H9 (cell line): ENCODE measurements at regions not wholly inside any gene's neighbourhood (a gene's known extent, or its start where the extent isn't known, plus 50 kb on each side); places are given as distances from the start of the nearest gene placed in this dataset.

Experiments
- DNase-seq: peaks from one replicate; pipeline ENCODE4 v3.0.0-alpha.2; 2017
- H2AFZ ChIP-seq: one replicate; pipeline ENCODE4 v1.6.1; 2013; ENCODE audit warnings: mild to moderate bottlenecking, low read length, control low read depth, moderate library complexity
- H2AK5ac ChIP-seq: 2 replicates; pipeline ENCODE4 v1.6.1; 2013; ENCODE audit warnings: low read length, control low read depth, mixed read lengths; ENCODE audit not compliant: insufficient read length
- H2BK120ac ChIP-seq: one replicate; pipeline ENCODE4 v1.6.1; 2013; ENCODE audit warnings: low read depth, mild to moderate bottlenecking, low read length, control low read depth, inconsistent platforms; ENCODE audit not compliant: poor library complexity, severe bottlenecking
- H2BK12ac ChIP-seq: 2 replicates; pipeline ENCODE4 v1.6.1; 2013; ENCODE audit warnings: low read length, control low read depth, mixed read lengths, low read depth; ENCODE audit not compliant: insufficient read length
- H2BK15ac ChIP-seq: 2 replicates; pipeline ENCODE4 v1.6.1; 2013; ENCODE audit warnings: low read depth, low read length, control low read depth
- H2BK20ac ChIP-seq: one replicate; pipeline ENCODE4 v1.6.1; 2013; ENCODE audit warnings: low read depth, mild to moderate bottlenecking, low read length, control low read depth, inconsistent platforms; ENCODE audit not compliant: poor library complexity, severe bottlenecking
- H2BK5ac ChIP-seq: 2 replicates; pipeline ENCODE4 v1.6.1; 2013; ENCODE audit warnings: low read length, control low read depth, mixed read lengths; ENCODE audit not compliant: insufficient read length
- H3K14ac ChIP-seq: 2 replicates; pipeline ENCODE4 v1.6.1; 2013; ENCODE audit warnings: low read length, control low read depth; ENCODE audit not compliant: insufficient read depth
- H3K18ac ChIP-seq: 2 replicates; pipeline ENCODE4 v1.6.1; 2013; ENCODE audit warnings: low read depth, mild to moderate bottlenecking, mixed read lengths, low read length, control low read depth; ENCODE audit not compliant: insufficient read length
- H3K23ac ChIP-seq: 2 replicates; pipeline ENCODE4 v1.6.1; 2013; ENCODE audit warnings: low read length, control low read depth, mixed read lengths, low read depth; ENCODE audit not compliant: insufficient read length
- H3K23me2 ChIP-seq: 2 replicates; pipeline ENCODE4 v1.6.1; 2013; ENCODE audit warnings: low read depth, mild to moderate bottlenecking, mixed read lengths, low read length, control low read depth; ENCODE audit not compliant: insufficient read length, poor library complexity, severe bottlenecking
- H3K27ac ChIP-seq: 2 replicates; pipeline ENCODE4 v1.5.1; 2013; ENCODE audit warnings: low read length, control low read depth, mixed read lengths, low read depth; ENCODE audit not compliant: insufficient read length
- H3K27me3 ChIP-seq: 2 replicates; pipeline ENCODE4 v1.6.1; 2013; ENCODE audit warnings: low read length, control low read depth, inconsistent platforms; ENCODE audit not compliant: insufficient read depth
- H3K4ac ChIP-seq: 2 replicates; pipeline ENCODE4 v1.6.1; 2013; ENCODE audit warnings: low read depth, mild to moderate bottlenecking, control low read depth, inconsistent platforms, low read length, moderate library complexity
- H3K4me1 ChIP-seq: 2 replicates; pipeline ENCODE4 v1.6.1; 2013; ENCODE audit warnings: low read length, control low read depth, inconsistent platforms; ENCODE audit not compliant: insufficient read depth
- H3K4me2 ChIP-seq: 2 replicates; pipeline ENCODE4 v1.6.1; 2013; ENCODE audit warnings: low read length, control low read depth, mixed read lengths; ENCODE audit not compliant: insufficient read length, insufficient read depth
- H3K56ac ChIP-seq: 2 replicates; pipeline ENCODE4 v1.6.1; 2013; ENCODE audit warnings: low read depth, mild to moderate bottlenecking, mixed read lengths, low read length, control low read depth; ENCODE audit not compliant: insufficient read length
- H3K79me1 ChIP-seq: 2 replicates; pipeline ENCODE4 v1.6.1; 2013; ENCODE audit warnings: low read depth, mild to moderate bottlenecking, moderate library complexity, low read length, control low read depth, inconsistent platforms; ENCODE audit not compliant: insufficient read depth, poor library complexity, severe bottlenecking
- H3K79me2 ChIP-seq: 2 replicates; pipeline ENCODE4 v1.6.1; 2013; ENCODE audit warnings: low read length, control low read depth, inconsistent platforms; ENCODE audit not compliant: insufficient read depth
- H3K9ac ChIP-seq: 2 replicates; pipeline ENCODE4 v1.6.1; 2013; ENCODE audit warnings: low read length, control low read depth, mixed read lengths; ENCODE audit not compliant: insufficient read length; ENCODE audit errors: extremely low read depth
- H3K9me3 ChIP-seq: one replicate; pipeline ENCODE4 v1.6.1; 2013; ENCODE audit warnings: low read depth, low read length, inconsistent platforms; ENCODE audit not compliant: control insufficient read depth
- H3T11ph ChIP-seq: one replicate; pipeline ENCODE4 v1.6.1; 2013; ENCODE audit warnings: mild to moderate bottlenecking, low read length, control low read depth, inconsistent platforms
- H4K20me1 ChIP-seq: one replicate; pipeline ENCODE4 v1.6.1; 2013; ENCODE audit not compliant: control insufficient read depth, insufficient read length, insufficient read depth
- H4K5ac ChIP-seq: 2 replicates; pipeline ENCODE4 v1.6.1; 2013; ENCODE audit warnings: low read depth, mild to moderate bottlenecking, mixed read lengths, low read length, control low read depth; ENCODE audit not compliant: insufficient read length
- H4K8ac ChIP-seq: replicated peaks from 2 replicates; pipeline ENCODE4 v1.6.1; 2013; ENCODE audit warnings: low read length, control low read depth, mixed read lengths, low read depth; ENCODE audit not compliant: insufficient read length
- H4K91ac ChIP-seq: 2 replicates; pipeline ENCODE4 v1.6.1; 2013; ENCODE audit warnings: low read depth, mild to moderate bottlenecking, moderate library complexity, mixed read lengths, low read length, control low read depth; ENCODE audit not compliant: insufficient read length
- H3K27ac Mint-ChIP-seq, 3 experiments: 2 replicates in 2 of 3; 3 replicates in 1 of 3; pipeline ENCODE4 v1.8.0; 2020 to 2021; ENCODE audit warnings: mixed read lengths in 3 of 3, mild to moderate bottlenecking in 1 of 3, moderate library complexity in 1 of 3
- H3K27me3 Mint-ChIP-seq: 2 replicates; pipeline ENCODE4 v1.8.0; 2021; ENCODE audit warnings: low read depth, mild to moderate bottlenecking, moderate library complexity, mixed read lengths
- H3K36me3 Mint-ChIP-seq, 3 experiments: 2 replicates in 2 of 3; 3 replicates in 1 of 3; pipeline ENCODE4 v1.8.0; 2020 to 2021; ENCODE audit warnings: low read depth in 3 of 3, mixed read lengths in 3 of 3; ENCODE audit not compliant: insufficient read depth in 1 of 3
- H3K4me1 Mint-ChIP-seq, 2 experiments: 2 replicates each; pipeline ENCODE4 v1.8.0; 2020; ENCODE audit warnings: mixed read lengths in 2 of 2
- H3K4me3 Mint-ChIP-seq, 2 experiments: 2 replicates in 1 of 2; 3 replicates in 1 of 2; pipeline ENCODE4 v1.8.0; 2020 to 2021; ENCODE audit warnings: mild to moderate bottlenecking in 2 of 2, mixed read lengths in 2 of 2, moderate library complexity in 1 of 2
- H3K9me3 Mint-ChIP-seq, 2 experiments: 2 replicates in 1 of 2; 3 replicates in 1 of 2; pipeline ENCODE4 v1.8.0; 2020; ENCODE audit warnings: mild to moderate bottlenecking in 2 of 2, mixed read lengths in 2 of 2, moderate library complexity in 1 of 2
- CTCF ChIP-seq: fragments of 200-600 bp; sonication (generic); conservative IDR thresholded peaks from 3 replicates; pipeline ENCODE4 v1.8.0; 2021; ENCODE audit warnings: antibody characterized with exemption, mild to moderate bottlenecking
- WGBS: extraction: QIAGEN DNeasy Blood & Tissue Kit; methylation state at CpG from one replicate; pipeline ENCODE4 v1.1.7; 2013; ENCODE audit warnings: missing lambda C conversion rate, low lambda C conversion rate, mixed read lengths; ENCODE audit not compliant: insufficient read length; ENCODE audit errors: extremely low coverage; 5-methylcytosine and 5-hydroxymethylcytosine counted together

GRCh38 chr19:20413705-20414104 lies 151.9 kb downstream of the ZNF737 start:
- Histone ChIP-seq H3K79me1 (no peaks in the 10 kb centered on the region), H3K14ac (no peak overlapping the region), H2AK5ac (no peak overlapping the region), H3K4me1 (no peaks in the 10 kb centered on the region), H3K27me3 (no peaks in the 10 kb centered on the region), H2BK5ac (no peak overlapping the region), H3K9me3 (no peaks in the 10 kb centered on the region), H2AFZ (no peak overlapping the region), H4K5ac (no peak overlapping the region), H3K18ac (no peak overlapping the region), H4K20me1 (no peaks in the 10 kb centered on the region), H4K91ac (no peak overlapping the region), H3K79me2 (peaks cover 1% of the 10 kb centered on the region; the same call in 1 of the 2 replicates), H3K56ac (no peak overlapping the region), H3K23me2 (no peaks in the 10 kb centered on the region), H3K4me2 (no peak overlapping the region), H4K8ac (no peak overlapping the region), H3T11ph (no peak overlapping the region), H3K23ac (no peak overlapping the region), H3K9ac (no peak overlapping the region), H3K27ac (no peak overlapping the region), H2BK15ac (no peak overlapping the region), H3K4ac (no peak overlapping the region), H2BK20ac (no peak overlapping the region), H2BK120ac (no peak overlapping the region), H2BK12ac (no peak overlapping the region)
- H3K4me3 Mint-ChIP-seq = no peak overlapping the region
- TF ChIP-seq CTCF = no peak
- no CpG with 5 or more reads among the region's 3 CpGs for WGBS
- H3K9me3 Mint-ChIP-seq = peaks cover 9 to 22% of the 10 kb centered on the region in 2 experiments
- no peaks in the 10 kb centered on the region for H3K27me3 Mint-ChIP-seq
- peaks cover 30 to 49% (median 39%) of the 10 kb centered on the region in 3 experiments for H3K36me3 Mint-ChIP-seq
- peaks cover 2 to 4% of the 10 kb centered on the region in 2 experiments; a peak in 2 of 4 replicates for H3K4me1 Mint-ChIP-seq
- H3K27ac Mint-ChIP-seq = no peak overlapping the region
- no peak for DNase-seq
